ENCODE measurements at regions not wholly inside any gene's neighbourhood (a gene's known extent, or its start where the extent isn't known, plus 50 kb on each side); places are given as distances from the start of the nearest gene placed in this dataset.
A peak's percentile ranks its signal among the peaks of the same experiment; 100 is the strongest.

DNA sequence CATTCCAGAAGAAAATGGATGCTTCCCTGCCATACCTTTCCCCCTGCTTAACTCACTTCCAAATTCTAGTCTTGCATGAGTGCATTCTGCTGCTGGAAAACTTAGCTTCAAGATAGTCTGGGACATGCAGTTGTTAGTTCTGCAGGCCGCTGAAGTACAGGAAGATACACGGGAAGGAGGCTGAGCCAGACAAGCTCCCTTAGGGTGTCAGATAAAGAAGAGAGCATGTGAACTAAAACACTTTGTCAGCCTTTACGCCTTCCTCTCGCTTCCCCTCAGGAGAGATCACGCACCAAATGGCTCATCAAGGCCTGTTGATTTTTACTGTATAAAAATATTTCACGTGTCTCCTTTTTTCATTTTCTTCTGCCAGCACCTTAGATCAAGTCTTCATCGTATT, 420.7 kb downstream of the INSC start:
- no peak for DNase-seq (ENCODE audit: low read depth, low spot score)

DNA sequence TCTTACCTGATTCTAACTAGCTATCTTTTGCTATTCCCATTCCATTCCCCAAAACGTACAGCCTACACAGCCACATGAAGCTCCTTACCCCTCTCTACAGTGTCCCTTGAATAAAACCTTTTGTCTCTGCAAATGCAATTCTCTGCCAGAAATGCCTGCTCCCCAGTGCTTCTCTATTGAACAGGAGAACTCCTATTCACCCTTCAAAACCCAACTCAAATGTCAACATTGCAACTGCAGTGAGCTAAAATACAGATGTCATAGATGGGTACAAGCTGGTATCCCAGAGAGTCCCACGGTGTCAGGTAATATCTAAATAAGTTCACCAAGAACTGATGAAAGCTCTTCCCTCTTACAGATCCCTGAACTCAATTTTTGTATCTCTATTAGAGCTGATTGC, 421.7 kb downstream of the INSC start:
- no peak for DNase-seq (ENCODE audit: low read depth, low spot score)

DNA sequence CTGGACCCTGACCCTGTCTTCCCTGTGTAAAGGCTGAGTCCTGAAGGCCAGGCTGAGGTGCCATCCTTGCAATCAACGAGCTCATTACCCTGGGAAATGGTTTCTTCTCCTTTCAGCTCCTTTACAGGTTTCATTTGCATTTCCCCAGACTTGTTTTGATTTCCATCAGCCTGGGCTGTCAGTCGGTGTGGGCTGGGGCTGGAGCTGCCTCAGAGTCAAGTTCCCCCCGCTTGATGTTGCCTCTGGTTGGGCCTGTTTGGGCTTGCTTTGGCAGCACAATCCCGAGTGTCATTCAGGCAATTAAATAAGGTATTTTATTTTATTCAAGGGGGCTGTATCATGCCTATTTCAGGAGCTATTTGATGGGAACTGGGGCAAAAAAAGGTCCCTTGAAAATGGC, 424.9 kb downstream of the INSC start:
- no peak for DNase-seq (ENCODE audit: low read depth, low spot score)

DNA sequence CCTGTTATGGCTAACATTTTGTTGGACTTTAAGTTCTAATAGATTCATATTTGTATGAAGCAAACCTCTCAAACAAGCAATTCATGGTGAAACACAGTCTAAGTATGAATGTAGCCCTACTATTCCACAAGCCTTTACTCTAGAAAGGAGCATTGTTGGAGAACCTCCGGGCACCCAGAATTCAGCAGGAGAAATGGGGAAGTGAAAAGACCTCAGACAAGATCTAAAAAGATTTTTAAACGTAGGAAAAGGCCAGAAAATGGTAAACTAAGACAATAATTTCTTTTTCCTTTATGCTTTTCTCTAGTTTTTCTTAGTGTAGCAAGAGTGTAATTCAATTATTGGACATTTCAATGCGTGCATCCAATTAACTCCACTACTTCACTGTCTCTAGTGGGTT, 426.4 kb downstream of the INSC start:
- DNase-seq (ENCODE audit: low read depth, low spot score), result no peak

DNA sequence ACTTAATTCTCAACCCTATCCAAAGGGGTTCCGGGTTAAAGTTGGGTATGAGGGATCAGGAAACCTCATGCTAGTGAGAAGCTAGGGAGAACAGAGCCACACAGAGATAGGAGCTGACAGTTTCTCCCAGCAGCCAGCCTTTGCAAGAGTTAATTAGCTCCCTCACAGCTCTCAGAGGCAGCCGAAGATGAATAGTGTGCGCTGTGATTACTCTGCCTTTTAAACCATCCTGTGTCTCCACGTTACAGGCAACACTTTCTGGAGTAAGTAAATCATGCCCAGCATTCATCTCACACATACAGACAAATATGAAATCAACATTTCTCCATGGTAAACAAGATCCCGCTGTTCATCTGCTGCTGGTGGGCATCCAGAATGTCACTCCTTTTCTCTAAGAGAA, 429.6 kb downstream of the INSC start:
- no peak for DNase-seq (ENCODE audit: low read depth, low spot score)

DNA sequence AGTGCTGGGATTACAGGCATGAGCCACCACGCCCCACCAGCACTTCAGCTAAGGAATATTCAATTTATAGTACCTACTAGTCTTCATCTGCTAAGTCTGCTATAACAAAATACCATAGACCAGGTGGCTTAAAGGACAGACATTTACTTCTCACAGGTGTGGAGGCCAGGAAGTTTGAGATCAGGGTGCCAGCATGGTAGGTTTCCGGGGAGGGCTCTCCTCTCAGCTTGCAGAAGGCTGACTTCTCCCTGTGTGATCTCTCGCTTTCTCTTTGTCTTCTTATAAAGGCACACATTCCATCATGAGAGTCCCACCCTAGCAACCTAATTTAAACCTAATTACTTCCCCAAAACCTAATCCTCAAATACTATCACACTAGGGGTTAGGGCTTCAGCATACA, 433.0 kb downstream of the INSC start:
- peak; percentile 25 for DNase-seq (ENCODE audit: low read depth, low spot score)

DNA sequence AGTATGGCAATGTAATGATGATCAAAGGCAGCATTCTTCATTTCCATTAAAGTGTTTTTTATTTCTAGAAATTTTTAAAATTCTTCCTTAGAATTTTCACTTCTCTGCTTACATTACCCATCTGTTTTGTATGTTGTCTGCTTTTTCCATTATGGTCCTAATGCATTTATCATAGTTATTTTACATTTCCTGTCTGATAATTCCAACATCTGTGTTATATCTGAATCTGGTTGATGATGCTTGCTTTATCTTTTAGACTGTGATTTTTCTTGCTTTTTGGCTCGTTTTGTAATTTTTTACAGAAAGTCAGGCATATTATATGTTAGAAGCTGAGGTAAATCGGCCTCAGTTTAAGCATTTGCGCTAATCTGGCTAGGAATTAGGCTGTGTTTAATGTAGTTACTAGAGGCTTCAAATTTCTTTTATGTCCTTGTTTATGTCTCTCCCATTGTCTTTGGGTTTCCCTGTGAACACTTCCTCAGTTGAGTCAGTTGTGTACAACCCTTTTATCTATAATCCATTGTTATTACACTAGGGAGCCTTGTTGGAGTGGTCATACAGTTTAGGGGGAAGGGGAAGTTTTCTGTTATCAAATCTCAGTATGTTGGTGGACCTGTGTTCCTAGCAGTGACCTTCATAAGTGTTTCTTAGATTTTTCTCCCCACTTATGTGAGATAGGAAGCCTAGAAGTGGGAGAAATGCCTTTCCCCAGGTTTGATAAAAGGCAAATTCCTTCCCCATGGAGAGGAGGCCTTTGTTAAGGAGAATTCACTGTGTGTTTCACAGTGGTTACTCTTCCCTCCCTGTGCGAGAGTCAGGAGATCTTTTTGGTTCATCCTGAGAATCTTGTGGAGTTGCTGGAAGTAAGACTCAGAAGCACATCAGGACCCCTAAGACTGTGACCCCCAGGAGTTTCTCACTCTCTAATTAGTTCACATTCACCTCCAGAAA, 437.5 kb downstream of the INSC start:
- DNase-seq (ENCODE audit: low read depth, low spot score), result peak; percentile 38

DNA sequence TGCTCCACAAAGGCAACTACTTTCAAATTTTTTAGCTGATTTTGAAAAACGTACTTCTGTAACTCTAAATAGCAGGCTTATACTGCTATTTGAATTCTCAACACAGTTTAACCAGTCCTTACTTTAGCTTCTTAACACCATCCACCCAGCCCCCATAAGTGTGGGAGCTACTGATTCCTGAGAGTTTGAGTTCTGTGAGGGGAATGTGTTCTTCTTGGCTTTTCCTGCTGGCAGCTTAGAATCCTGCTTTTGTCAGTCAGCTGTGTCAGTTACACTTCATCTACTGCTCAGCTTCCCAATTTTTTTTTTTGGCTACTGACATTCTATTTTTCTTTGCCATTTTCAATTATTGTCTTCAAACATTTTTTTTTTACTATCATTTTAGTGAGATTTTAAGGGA, 440.4 kb downstream of the INSC start:
- no peak for DNase-seq (ENCODE audit: low read depth, low spot score)

DNA sequence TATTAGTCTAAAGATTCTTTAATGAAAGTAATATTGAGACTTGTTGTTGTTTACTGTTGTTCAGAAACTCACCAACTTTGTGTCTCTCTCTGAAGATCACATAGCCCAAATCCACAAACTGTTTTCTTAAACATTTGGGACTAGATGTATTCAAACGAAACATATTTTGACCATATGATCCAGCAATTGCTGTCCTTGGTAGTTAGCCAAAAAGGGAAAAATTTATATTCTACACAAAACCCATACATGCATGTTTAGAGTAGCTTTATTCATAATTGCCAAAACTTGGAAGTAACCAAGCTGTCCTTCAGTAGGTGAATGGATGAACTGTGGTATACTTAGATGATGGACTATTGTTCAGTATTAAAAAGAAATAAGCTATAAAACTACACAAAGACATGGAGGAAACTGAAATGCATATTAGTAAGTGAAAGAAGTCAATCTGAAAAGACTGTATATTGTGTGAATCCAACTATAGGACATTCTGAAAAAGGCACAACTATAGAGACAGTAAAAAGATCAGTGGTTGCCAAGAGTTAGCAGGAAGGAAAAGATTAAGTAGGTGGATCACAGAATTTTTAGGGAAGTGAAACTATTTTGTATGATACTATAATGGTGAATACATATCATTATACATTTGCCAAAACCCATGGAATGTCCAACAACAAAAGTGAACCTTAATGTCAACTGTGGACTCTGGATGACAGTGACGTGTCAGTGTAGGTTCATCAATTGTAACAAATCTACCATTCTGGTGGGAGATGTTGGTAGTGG, 442.9 kb downstream of the INSC start:
- DNase-seq (ENCODE audit: low read depth, low spot score), result no peak

DNA sequence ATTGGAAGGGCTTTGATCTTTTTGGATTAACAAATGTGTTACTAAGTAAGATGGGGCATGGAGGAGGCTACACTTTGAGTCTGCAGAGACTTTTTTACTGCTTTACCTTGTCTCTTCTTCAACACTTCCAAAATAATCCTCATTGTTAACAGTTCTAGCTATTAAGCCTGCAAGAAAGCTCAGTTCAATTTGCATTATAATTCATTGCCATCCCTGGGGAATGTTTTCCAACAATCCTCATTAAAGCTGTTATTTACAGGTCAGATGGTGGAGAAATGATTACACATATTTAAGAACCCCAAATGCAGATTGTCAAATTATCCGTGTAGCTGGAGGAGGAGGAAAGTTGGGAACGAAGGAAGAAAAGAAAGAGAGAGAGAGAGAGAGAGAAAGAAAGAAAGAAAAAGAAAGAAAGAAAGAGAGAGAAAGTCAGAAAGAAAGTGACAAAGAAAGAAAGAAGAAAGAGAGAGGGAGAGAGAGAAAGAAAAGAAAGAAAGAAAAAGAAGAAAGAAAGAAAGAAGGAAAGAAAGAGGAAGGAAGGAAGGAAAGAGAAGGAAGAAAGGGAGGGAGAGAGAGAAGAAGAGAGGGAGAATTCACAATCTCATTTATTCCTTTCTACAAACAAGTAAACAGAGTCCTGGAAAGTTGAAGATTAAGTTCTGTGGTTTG, 443.9 kb downstream of the INSC start:
- no peak for DNase-seq (ENCODE audit: low read depth, low spot score)

DNA sequence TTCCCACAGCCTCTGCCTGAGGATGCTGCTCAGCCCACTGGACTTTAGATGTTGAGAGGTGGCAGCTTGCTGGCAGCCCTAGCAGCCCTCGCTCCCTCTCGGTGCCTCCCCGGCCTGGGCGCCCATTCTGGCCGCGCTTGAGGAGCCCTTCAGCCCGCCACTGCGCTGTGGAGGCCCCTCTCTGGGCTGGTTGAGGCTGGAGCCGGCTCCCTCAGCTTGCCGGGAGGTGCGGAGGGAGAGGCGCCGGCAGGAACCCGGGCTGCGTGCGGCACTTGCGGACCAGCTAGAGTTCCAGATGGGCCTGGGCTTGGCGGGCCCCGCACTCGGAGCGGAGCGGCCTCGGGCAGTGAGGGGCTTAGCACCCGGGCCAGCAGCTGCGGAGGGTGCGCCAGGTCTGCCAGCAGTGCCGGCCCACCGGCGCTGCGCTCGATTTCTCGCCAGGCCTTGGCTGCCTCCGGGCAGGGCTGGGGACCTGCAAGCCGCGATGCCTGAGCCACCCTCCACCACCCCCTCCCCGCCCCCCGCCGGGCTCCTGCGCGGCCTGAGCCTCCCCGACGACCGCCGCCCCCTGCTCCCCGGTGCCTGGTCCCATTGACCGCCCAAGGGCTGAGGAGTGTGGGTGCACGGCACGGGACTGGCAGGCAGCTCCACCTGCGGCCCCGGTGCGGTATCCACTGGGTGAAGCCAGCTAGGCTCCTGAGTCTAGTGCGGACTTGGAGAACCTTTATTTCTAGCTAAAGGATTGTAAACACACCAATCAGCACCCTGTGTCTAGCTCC, 446.2 kb downstream of the INSC start:
- no peak for DNase-seq (ENCODE audit: low read depth, low spot score)

DNA sequence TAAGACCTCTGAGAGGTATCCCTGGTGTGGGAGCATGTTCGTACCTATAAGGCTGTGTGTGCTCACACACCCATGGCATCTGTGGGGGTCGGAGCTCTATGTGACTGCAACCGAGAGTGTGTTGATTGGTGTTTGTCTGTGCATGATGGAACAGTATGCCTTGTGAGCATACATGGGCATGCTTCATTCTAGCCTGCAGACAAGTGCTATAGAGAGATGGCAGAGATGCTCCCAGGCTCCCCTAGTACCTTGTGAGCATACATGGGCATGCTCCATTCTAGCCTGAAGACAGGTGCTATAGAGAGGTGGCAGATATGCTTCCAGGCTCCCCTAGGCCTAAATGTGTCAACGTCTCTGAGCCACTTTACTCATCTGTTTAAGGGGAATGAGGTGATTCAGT, 447.5 kb downstream of the INSC start:
- no peak for DNase-seq (ENCODE audit: low read depth, low spot score)

DNA sequence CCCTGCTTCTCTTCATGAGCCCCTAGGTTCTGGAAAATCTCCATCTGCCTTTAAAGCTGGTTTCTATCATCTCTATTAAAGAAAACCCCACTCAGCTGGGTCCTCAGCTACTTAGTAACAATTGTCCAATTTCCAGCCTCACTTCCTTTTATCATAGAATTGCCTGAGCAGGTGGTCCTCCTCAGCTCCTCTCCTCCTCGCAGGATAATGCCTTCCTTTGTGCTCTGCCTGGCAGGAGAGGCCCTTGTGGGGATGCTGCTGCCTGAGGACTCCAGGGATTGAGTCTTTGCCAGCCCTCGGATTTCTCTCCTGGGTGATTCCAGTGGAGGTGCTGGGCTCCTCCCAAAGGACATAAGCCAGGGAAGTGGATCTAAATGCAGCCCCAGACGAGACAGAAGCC, 448.3 kb downstream of the INSC start:
- DNase-seq (ENCODE audit: low read depth, low spot score), result no peak

DNA sequence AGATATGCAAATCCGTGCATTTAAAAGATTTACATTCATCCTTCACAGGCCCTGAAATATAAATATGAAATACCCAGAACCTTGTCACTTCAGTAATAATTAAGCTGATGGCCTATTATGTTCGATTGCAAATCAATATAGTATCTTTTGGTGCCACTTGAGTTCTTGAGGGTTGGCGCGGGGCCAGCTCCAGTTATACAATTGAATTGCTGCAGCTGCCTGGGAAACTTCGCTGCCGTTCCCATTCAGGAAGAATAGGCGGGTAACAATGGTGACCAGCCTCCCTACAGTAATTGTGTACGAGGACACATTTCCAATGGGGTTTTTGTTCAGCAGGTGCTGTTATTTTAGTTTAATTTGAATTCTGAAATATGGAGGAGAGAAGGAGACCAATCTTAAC, 451.2 kb downstream of the INSC start:
- DNase-seq (ENCODE audit: low read depth, low spot score), result no peak

DNA sequence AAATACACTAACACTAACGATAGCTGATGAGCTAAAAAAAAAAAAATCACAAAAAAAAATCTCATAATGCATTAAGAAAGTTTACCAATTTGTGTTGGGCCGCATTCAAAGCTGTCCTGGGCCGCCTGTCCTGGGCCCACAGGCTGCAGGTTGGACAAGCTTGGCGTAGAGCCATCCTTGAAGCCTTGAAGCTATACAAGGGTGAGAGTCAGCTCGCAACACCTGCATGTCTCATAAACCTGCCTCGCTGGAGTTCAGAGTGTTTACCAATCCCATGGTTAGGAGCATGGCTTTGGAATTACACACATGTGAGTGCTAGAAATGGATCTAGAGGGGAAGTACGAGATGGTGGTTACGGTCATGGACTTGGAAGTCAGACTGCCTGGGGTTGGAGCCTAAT, 453.7 kb downstream of the INSC start:
- DNase-seq (ENCODE audit: low read depth, low spot score), result no peak

DNA sequence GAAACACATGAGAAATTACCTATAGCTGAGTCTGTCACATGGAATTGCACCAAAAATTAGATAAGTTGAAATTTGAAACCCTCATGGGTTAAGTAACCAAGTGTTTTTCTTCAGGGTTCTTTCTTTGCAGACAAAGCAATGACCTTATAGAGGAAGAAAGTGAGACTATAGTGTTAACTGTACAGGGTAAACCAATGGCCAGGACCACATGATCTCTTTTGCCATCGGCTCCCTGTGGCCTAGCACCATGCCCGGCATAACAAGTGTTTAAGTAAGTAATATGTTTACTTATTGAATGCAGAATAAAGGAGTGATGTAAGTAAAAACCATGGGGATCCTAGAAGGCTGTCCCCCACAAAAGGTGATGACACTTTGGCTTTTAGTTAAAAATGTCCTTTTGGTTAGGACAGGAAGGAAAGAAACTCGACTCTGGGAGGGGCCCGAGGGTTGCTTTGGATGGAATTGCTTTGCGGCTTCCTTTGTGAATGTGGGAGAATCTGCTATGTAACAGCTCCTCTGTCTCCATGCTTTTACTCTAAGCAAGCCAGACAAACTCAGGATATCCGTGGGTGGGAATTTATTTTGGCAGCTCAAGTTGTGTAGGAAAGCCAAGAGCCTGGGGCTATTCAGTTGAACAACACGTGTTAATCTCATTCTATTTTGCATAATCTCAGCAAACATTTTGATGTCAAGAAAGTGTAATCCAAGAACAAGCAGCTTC, 454.7 kb downstream of the INSC start:
- DNase-seq (ENCODE audit: low read depth, low spot score), result no peak

DNA sequence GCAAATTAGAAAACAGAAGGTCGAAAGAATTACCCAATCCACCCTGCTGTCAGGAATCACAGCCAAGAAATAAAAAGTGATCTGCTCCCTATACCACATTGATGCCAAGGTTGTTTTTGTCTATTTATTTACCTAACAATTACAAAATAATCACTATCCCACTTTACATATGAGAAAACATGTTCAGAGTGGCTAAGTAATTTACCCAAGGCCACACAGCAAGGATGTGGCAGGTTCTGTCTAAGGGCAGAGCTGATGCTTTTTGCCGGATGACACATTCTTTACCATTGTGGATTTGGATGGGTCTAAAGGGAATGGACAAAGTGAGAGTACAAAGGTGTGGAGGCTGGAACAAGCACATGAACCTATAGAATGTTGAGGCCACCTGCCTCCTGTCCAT, 460.7 kb downstream of the INSC start:
- DNase-seq (ENCODE audit: low read depth, low spot score), result no peak

DNA sequence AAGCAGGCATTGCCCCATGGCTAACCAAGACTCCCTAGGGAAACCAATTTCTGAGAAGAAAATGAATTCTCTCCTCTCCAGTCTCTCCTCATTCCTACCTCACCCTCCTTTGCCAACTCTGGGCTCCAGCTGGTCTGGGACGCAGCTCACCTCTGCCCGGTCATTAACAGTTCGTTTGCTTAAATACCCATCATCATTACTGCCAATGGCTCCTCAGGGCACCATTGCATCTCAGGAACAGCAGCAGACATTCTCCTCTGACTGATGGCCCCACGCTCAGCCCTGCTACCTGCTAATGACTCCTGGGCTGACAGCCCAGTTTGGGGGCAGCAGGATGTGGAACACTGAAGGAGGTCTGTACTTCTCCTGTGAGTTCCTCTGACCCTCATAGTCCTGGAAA, 462.0 kb downstream of the INSC start:
- DNase-seq (ENCODE audit: low read depth, low spot score), result no peak

DNA sequence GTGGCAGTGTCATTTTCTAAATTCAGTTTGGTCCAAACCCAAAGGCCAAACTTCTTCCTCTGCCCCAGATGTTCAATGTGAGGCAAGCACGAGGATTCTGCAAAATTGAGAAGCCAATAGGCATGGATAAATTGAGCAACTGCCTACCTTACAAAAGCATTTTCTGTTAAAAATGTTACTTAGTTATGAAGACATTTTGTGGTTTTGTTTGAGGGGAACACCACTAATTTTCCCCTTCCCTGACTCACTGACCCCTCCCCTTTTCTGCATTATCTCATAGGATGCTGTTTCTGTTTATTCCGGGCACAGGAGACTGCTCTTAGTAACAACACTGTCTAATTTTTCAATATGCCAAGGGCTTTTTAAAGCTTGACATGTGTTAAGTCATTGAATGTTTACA, 462.8 kb downstream of the INSC start:
- DNase-seq (ENCODE audit: low read depth, low spot score), result no peak

DNA sequence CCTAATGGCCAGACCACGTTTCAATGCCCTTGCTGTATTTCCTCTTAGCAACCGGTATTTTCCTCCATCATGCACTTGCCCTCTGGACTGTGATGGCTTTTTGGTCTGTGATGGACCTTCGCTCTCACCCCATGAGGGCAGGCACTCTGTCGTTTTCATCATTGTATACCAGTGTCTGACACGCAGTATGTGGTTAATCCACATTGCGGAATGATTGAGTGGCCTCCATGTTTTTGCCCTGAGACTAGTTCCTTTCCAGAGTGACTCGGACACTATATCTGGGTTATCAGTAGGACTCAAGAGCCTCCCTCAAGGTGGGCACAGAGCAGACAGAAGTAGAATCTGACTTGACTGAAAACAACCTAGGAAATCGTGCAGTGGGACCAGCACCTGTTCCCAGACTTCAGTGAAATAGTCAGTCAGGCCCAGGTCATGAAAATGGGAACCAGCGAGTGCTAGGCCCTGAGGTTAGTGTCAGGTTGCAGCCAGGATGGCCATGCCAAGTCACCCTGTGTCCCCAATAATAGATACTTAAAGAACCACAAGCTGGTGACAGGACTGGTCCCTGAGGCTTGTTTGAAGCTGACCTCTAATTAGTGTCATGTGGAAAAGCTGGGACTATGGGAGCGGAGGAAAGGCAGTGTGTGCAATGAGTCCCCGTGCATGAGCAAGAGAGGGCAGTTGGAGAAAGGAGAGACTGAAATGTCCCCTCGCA, 464.7 kb downstream of the INSC start:
- no peak for DNase-seq (ENCODE audit: low read depth, low spot score)
